ENCODE measurements at regions not wholly inside any gene's neighbourhood (a gene's known extent, or its start where the extent isn't known, plus 50 kb on each side); places are given as distances from the start of the nearest gene placed in this dataset.

DNA sequence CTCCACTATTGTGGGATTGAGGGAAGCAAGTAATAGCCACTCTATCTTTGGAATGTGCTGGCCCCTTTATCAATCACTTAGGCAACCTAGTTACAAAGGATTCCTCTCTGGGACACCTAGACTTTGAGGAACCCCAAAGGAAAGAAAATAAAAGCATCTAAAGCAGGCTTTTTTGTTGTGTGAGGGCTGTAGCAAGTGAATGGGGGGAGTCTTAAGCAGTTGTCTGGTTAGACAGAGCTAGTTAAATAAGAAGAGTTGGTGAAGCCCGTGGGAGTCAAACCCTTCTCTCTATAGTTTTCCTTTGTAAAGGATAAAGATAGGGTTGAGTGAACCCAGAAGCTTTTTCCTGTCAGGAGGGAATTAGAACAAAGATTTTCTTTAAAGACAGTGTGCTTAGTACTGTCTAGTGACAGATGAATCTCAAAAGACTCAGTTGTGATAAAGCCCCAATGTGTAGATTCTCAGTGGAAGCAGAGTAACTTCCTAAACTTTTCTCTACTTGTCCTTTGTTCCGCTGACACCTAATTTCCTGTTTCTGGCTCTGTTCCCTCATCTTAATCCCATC lies 63.3 kb downstream of the HDGFL1 start:
- WGBS, 3 donors, result 91 to 95% (median 94%) methylated on average over 2 of the region's 2 CpGs
- TF ChIP-seq, protein P1, sequence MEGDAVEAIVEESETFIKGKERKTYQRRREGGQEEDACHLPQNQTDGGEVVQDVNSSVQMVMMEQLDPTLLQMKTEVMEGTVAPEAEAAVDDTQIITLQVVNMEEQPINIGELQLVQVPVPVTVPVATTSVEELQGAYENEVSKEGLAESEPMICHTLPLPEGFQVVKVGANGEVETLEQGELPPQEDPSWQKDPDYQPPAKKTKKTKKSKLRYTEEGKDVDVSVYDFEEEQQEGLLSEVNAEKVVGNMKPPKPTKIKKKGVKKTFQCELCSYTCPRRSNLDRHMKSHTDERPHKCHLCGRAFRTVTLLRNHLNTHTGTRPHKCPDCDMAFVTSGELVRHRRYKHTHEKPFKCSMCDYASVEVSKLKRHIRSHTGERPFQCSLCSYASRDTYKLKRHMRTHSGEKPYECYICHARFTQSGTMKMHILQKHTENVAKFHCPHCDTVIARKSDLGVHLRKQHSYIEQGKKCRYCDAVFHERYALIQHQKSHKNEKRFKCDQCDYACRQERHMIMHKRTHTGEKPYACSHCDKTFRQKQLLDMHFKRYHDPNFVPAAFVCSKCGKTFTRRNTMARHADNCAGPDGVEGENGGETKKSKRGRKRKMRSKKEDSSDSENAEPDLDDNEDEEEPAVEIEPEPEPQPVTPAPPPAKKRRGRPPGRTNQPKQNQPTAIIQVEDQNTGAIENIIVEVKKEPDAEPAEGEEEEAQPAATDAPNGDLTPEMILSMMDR (IDR thresholded peaks at IDR 0.05), result no peak
- Histone ChIP-seq H3K36me3 (ENCODE audit: insufficient read depth in 1 of 2, low read depth in 1 of 2) (no peaks in the 10 kb centered on the region), H3K27me3 (ENCODE audit: insufficient read depth in 3 of 3, low read length in 2 of 3) (no peaks in the 10 kb centered on the region), H3K9me3 (no peaks in the 10 kb centered on the region), H3K27ac (no peak overlapping the region), H3K4me3 (no peak overlapping the region), H3K4me1 (no peaks in the 10 kb centered on the region)
- no peak for ATAC-seq
- intact Hi-C loops (cut with DNase I), result no loop called here
- DNase-seq, result no peak

- Histone ChIP-seq H3K36me3 (ENCODE audit: insufficient read depth in 1 of 2, low read depth in 1 of 2) (no peaks in the 10 kb centered on the region), H3K9me3 (no peaks in the 10 kb centered on the region), H3K4me3 (no peak overlapping the region), H3K4me1 (no peaks in the 10 kb centered on the region), H3K27ac (no peak overlapping the region), H3K27me3 (ENCODE audit: insufficient read depth in 3 of 3, low read length in 2 of 3) (no peaks in the 10 kb centered on the region)
- intact Hi-C loops (cut with DNase I), result no loop called here
- TF ChIP-seq, protein P1 (IDR thresholded peaks at IDR 0.05), result no peak
- ATAC-seq, result no peak
- DNase-seq, result no peak
- WGBS, 3 donors, result 20 to 32% (median 23%) methylated on average over 4 of the region's 4 CpGs
These were observed 67.1 kb downstream of the HDGFL1 start for GRCh38 chr6:22636452-22636851.

- intact Hi-C loops (cut with DNase I), result no loop called here
- TF ChIP-seq, protein P1 (IDR thresholded peaks at IDR 0.05), result no peak
- no peaks in the 10 kb centered on the region for H3K36me3 ChIP-seq (ENCODE audit: insufficient read depth in 1 of 2, low read depth in 1 of 2)
- no peaks in the 10 kb centered on the region for H3K9me3 ChIP-seq
- H3K4me1 ChIP-seq, result no peaks in the 10 kb centered on the region
- H3K27ac ChIP-seq, result no peak overlapping the region
- no peaks in the 10 kb centered on the region for H3K27me3 ChIP-seq (ENCODE audit: insufficient read depth in 3 of 3, low read length in 2 of 3)
- no peak for DNase-seq
- no peak overlapping the region for H3K4me3 ChIP-seq
- no peak for ATAC-seq
- WGBS, 3 donors, result 94 to 96% (median 94%) methylated on average over 6 of the region's 6 CpGs
These were observed 68.4 kb downstream of the HDGFL1 start for GRCh38 chr6:22637782-22638181.

DNA sequence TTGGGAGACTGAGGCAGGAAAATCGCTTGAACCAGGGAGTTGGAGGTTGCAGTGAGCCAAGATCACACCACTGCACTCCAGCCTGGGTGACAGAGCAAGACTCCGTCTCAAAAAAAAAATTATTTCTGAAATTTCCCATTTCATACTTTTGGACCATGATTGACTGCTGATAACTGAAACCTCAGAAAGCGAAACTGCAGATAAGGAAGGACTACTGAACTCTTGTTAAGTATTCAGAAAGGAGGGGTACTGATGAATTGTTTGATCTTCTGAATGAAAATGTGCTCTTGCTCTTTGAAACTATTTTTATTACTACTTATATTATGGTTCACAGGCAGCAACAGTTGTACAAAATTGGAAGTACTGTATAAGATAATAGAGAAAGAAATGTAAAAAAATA lies 69.0 kb downstream of the HDGFL1 start:
- TF ChIP-seq, protein P1 (IDR thresholded peaks at IDR 0.05), result no peak
- intact Hi-C loops (cut with DNase I), result no loop called here
- WGBS, 3 donors, result 89 to 99% (median 92%) methylated on average over 2 to 3 of the region's 3 CpGs

GRCh38 chr6:22642254-22642653 lies 72.9 kb downstream of the HDGFL1 start:
- WGBS, 3 donors, result 83 to 91% (median 86%) methylated on average over 2 of the region's 2 CpGs
- H3K27ac ChIP-seq, result no peak overlapping the region

More for the DNA sequence above, 69.0 kb downstream of the HDGFL1 start:
- no peaks in the 10 kb centered on the region for H3K9me3 ChIP-seq
- H3K27ac ChIP-seq, result no peak overlapping the region
- H3K4me3 ChIP-seq, result no peak overlapping the region
- H3K27me3 ChIP-seq (ENCODE audit: insufficient read depth in 3 of 3, low read length in 2 of 3), result no peaks in the 10 kb centered on the region
- ATAC-seq, result no peak
- DNase-seq, result no peak
- no peaks in the 10 kb centered on the region for H3K4me1 ChIP-seq
- no peaks in the 10 kb centered on the region for H3K36me3 ChIP-seq (ENCODE audit: insufficient read depth in 1 of 2, low read depth in 1 of 2)

More at GRCh38 chr6:22642254-22642653, 72.9 kb downstream of the HDGFL1 start:
- H3K9me3 ChIP-seq, result no peaks in the 10 kb centered on the region
- no peak overlapping the region for H3K4me3 ChIP-seq
- no peak for ATAC-seq
- DNase-seq, result no peak
- no peaks in the 10 kb centered on the region for H3K36me3 ChIP-seq (ENCODE audit: insufficient read depth in 1 of 2, low read depth in 1 of 2)
- no peaks in the 10 kb centered on the region for H3K27me3 ChIP-seq (ENCODE audit: insufficient read depth in 3 of 3, low read length in 2 of 3)
- no peaks in the 10 kb centered on the region for H3K4me1 ChIP-seq
- TF ChIP-seq, protein P1 (IDR thresholded peaks at IDR 0.05), result no peak
- intact Hi-C loops (cut with DNase I), result no loop called here
